ENCODE measurements at regions not wholly inside any gene's neighbourhood (a gene's known extent, or its start where the extent isn't known, plus 50 kb on each side); places are given as distances from the start of the nearest gene placed in this dataset.
A peak's percentile ranks its signal among the peaks of the same experiment; 100 is the strongest.
"Not testable (repeated sequence)": the region's sequence is repeated elsewhere in the genome, so short reads cannot be mapped to it uniquely, and the experiment has no call there.

DNA sequence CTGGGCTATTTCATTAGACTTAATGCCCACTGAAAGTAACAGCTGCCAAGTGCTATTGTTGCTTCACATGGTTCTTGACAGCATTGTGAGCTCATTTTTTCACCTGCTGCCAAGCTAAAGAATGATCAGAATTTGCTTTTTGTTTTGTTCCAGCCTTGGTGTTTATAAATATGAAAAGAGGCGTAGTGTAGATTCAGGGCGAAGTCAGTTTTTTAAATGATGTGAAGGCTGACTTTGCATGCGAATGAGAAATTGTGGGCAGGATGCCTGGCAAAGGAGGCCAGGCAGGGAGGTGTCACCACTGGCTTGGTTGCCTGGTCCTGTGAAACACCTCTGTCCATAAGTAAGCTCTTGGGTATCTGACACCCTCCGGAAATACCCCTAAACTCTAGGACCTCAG lies 93.3 kb upstream of the NAP1L1 start:
- no peak overlapping the region for H2BK12ac ChIP-seq (ENCODE audit: low read length)
- H3K4ac ChIP-seq (ENCODE audit: low read depth, low read length): no peak overlapping the region
- H3K4me1 ChIP-seq (ENCODE audit: control insufficient read depth in 1 of 2, insufficient read depth in 2 of 2, low read length in 2 of 2): no peaks in the 10 kb centered on the region
- no peak overlapping the region for H4K91ac ChIP-seq (ENCODE audit: low read depth, low read length)
- no peak overlapping the region for H3K9ac ChIP-seq (ENCODE audit: low read length)
- H4K12ac ChIP-seq (ENCODE audit: low read depth, low read length): no peak overlapping the region
- no peak overlapping the region for H3K4me2 ChIP-seq (ENCODE audit: low read length)
- H3K9me3 ChIP-seq (ENCODE audit: insufficient read depth, low read depth, low read length): no peaks in the 10 kb centered on the region
- H3K18ac ChIP-seq (ENCODE audit: low read length): no peak overlapping the region
- WGBS (ENCODE audit: extremely low coverage, insufficient coverage, insufficient read length): no CpG with 5 or more reads among the region's 4 CpGs
- H4K8ac ChIP-seq (ENCODE audit: low read depth, low read length): no peak overlapping the region
- H2BK120ac ChIP-seq (ENCODE audit: insufficient read depth, low read length, poor library complexity): no peak overlapping the region
- no peak overlapping the region for H3K4me3 ChIP-seq (ENCODE audit: low read depth, low read length)
- no peaks in the 10 kb centered on the region for H3K36me3 ChIP-seq (ENCODE audit: control insufficient read depth in 1 of 2, insufficient read depth in 2 of 2, low read length in 2 of 2)
- no peak overlapping the region for H2BK5ac ChIP-seq (ENCODE audit: low read depth, low read length, poor library complexity)
- no peak overlapping the region for H3K27ac ChIP-seq (ENCODE audit: low read depth, low read length)
- H3K23ac ChIP-seq (ENCODE audit: low read length): no peak overlapping the region
- DNase-seq: no peak
- H3K79me2 ChIP-seq (ENCODE audit: control insufficient read depth, insufficient read depth, low read length, poor library complexity): no peaks in the 10 kb centered on the region
- H2AFZ ChIP-seq (ENCODE audit: insufficient read depth, low read length, poor library complexity): no peak overlapping the region
- no peak overlapping the region for H3K14ac ChIP-seq (ENCODE audit: low read length)
- no peaks in the 10 kb centered on the region for H3K27me3 ChIP-seq (ENCODE audit: insufficient read depth, low read length)
- H2AK5ac ChIP-seq (ENCODE audit: low read length): no peak overlapping the region
- no peaks in the 10 kb centered on the region for H3K79me1 ChIP-seq (ENCODE audit: low read length)

DNA sequence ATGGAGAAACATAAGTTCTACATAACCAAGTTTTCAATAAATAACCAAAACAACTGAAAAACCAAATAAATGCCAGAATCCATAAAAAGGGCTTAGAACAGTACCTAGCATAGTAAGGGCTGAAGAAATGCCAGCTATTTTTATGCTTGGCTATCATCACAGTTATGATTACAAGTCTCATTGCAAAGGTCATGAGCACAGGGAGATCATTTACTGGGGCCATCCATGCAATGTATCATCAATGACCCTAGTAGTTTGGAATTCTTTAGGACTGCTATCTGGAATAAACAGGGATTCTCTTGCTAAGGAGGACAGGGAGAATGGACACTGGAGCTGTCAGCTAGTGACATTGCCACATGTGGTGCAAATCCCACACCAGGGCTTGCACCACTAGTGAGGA lies 92.5 kb upstream of the NAP1L1 start:
- H4K12ac ChIP-seq (ENCODE audit: low read depth, low read length): no peak overlapping the region
- H3K27me3 ChIP-seq (ENCODE audit: insufficient read depth, low read length): no peaks in the 10 kb centered on the region
- H3K27ac ChIP-seq (ENCODE audit: low read depth, low read length): no peak overlapping the region
- H3K79me2 ChIP-seq (ENCODE audit: control insufficient read depth, insufficient read depth, low read length, poor library complexity): no peaks in the 10 kb centered on the region
- H3K18ac ChIP-seq (ENCODE audit: low read length): no peak overlapping the region
- H4K91ac ChIP-seq (ENCODE audit: low read depth, low read length): no peak overlapping the region
- H3K14ac ChIP-seq (ENCODE audit: low read length): no peak overlapping the region
- H3K9ac ChIP-seq (ENCODE audit: low read length): peak overlapping the region; percentile 56
- no peak overlapping the region for H3K4me3 ChIP-seq (ENCODE audit: low read depth, low read length)
- H3K79me1 ChIP-seq (ENCODE audit: low read length): no peaks in the 10 kb centered on the region
- DNase-seq: no peak
- no peaks in the 10 kb centered on the region for H3K4me1 ChIP-seq (ENCODE audit: control insufficient read depth in 1 of 2, insufficient read depth in 2 of 2, low read length in 2 of 2)
- H3K36me3 ChIP-seq (ENCODE audit: control insufficient read depth in 1 of 2, insufficient read depth in 2 of 2, low read length in 2 of 2): no peaks in the 10 kb centered on the region
- H3K4me2 ChIP-seq (ENCODE audit: low read length): no peak overlapping the region
- H2BK120ac ChIP-seq (ENCODE audit: insufficient read depth, low read length, poor library complexity): no peak overlapping the region
- no peak overlapping the region for H2AK5ac ChIP-seq (ENCODE audit: low read length)
- no peak overlapping the region for H2BK12ac ChIP-seq (ENCODE audit: low read length)
- H2AFZ ChIP-seq (ENCODE audit: insufficient read depth, low read length, poor library complexity): no peak overlapping the region
- H4K8ac ChIP-seq (ENCODE audit: low read depth, low read length): no peak overlapping the region
- peak overlapping the region; percentile 99 for H3K23ac ChIP-seq (ENCODE audit: low read length)
- H2BK5ac ChIP-seq (ENCODE audit: low read depth, low read length, poor library complexity): no peak overlapping the region
- no peaks in the 10 kb centered on the region for H3K9me3 ChIP-seq (ENCODE audit: insufficient read depth, low read depth, low read length)
- H3K4ac ChIP-seq (ENCODE audit: low read depth, low read length): no peak overlapping the region

DNA sequence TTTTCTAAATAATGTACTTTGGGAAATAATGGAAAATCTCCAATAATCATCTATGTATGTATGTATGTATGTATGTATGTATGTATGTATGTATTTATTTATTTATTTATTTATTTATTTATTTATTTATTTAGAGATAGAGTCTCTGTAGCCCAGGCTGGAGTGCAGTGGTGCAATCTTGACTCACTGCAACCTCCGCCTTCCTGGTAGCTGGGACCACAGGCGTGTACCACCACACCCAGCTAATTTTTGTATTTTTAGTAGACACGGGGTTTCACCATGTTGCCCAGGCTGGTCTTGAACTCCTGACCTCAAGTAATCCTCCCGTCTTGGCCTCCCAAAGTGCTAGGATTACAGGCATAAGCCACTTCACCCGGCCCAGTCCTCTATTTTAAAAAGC lies 91.5 kb upstream of the NAP1L1 start:
- not testable (repeated sequence) for H3K14ac ChIP-seq (ENCODE audit: low read length); H3K9me3 ChIP-seq (ENCODE audit: insufficient read depth, low read depth, low read length); H3K4me2 ChIP-seq (ENCODE audit: low read length); H3K79me1 ChIP-seq (ENCODE audit: low read length); H2BK120ac ChIP-seq (ENCODE audit: insufficient read depth, low read length, poor library complexity); H3K4me3 ChIP-seq (ENCODE audit: low read depth, low read length); H2AK5ac ChIP-seq (ENCODE audit: low read length); H3K23ac ChIP-seq (ENCODE audit: low read length); H4K12ac ChIP-seq (ENCODE audit: low read depth, low read length); H2BK12ac ChIP-seq (ENCODE audit: low read length); H3K4me1 ChIP-seq (ENCODE audit: control insufficient read depth in 1 of 2, insufficient read depth in 2 of 2, low read length in 2 of 2); H3K18ac ChIP-seq (ENCODE audit: low read length); H3K36me3 ChIP-seq (ENCODE audit: control insufficient read depth in 1 of 2, insufficient read depth in 2 of 2, low read length in 2 of 2); H4K8ac ChIP-seq (ENCODE audit: low read depth, low read length); H2BK5ac ChIP-seq (ENCODE audit: low read depth, low read length, poor library complexity); H3K27ac ChIP-seq (ENCODE audit: low read depth, low read length); H3K27me3 ChIP-seq (ENCODE audit: insufficient read depth, low read length); H2AFZ ChIP-seq (ENCODE audit: insufficient read depth, low read length, poor library complexity); H4K91ac ChIP-seq (ENCODE audit: low read depth, low read length); H3K79me2 ChIP-seq (ENCODE audit: control insufficient read depth, insufficient read depth, low read length, poor library complexity); DNase-seq; H3K4ac ChIP-seq (ENCODE audit: low read depth, low read length); H3K9ac ChIP-seq (ENCODE audit: low read length)
- no CpG with 5 or more reads among the region's 5 CpGs for WGBS (ENCODE audit: extremely low coverage, insufficient coverage, insufficient read length)

DNA sequence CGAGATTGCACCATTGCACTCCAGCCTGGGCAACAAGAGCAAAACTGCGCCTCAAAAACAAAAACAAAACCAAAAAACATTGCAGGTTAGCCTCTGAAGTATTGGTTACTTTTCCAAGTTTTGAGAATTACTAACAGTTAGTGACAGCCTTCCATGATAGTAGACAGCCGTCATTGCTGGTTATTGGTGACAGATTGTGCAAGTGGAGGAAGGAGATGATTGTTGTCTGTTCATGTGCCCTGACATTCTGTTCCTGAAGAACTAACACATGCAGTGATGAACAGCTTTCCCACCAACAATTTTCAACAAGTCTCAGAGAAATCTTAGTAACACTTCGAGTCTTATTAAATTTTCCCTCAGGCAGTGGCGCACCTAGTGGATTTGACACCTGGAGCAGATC lies 89.3 kb upstream of the NAP1L1 start:
- DNase-seq: peak in 1 of 2 donors; percentile 5
- no peak overlapping the region for H2BK5ac ChIP-seq (ENCODE audit: low read depth, low read length, poor library complexity)
- H3K4me3 ChIP-seq (ENCODE audit: low read depth, low read length): no peak overlapping the region
- no peak overlapping the region for H3K27ac ChIP-seq (ENCODE audit: low read depth, low read length)
- H4K12ac ChIP-seq (ENCODE audit: low read depth, low read length): no peak overlapping the region
- no peaks in the 10 kb centered on the region for H3K4me1 ChIP-seq (ENCODE audit: control insufficient read depth in 1 of 2, insufficient read depth in 2 of 2, low read length in 2 of 2)
- H3K14ac ChIP-seq (ENCODE audit: low read length): no peak overlapping the region
- no peak overlapping the region for H2BK12ac ChIP-seq (ENCODE audit: low read length)
- no peak overlapping the region for H2BK120ac ChIP-seq (ENCODE audit: insufficient read depth, low read length, poor library complexity)
- H3K79me2 ChIP-seq (ENCODE audit: control insufficient read depth, insufficient read depth, low read length, poor library complexity): no peaks in the 10 kb centered on the region
- H4K91ac ChIP-seq (ENCODE audit: low read depth, low read length): no peak overlapping the region
- H3K9me3 ChIP-seq (ENCODE audit: insufficient read depth, low read depth, low read length): no peaks in the 10 kb centered on the region
- H3K18ac ChIP-seq (ENCODE audit: low read length): no peak overlapping the region
- H3K4me2 ChIP-seq (ENCODE audit: low read length): no peak overlapping the region
- no peak overlapping the region for H2AFZ ChIP-seq (ENCODE audit: insufficient read depth, low read length, poor library complexity)
- no peak overlapping the region for H2AK5ac ChIP-seq (ENCODE audit: low read length)
- no peaks in the 10 kb centered on the region for H3K27me3 ChIP-seq (ENCODE audit: insufficient read depth, low read length)
- H3K4ac ChIP-seq (ENCODE audit: low read depth, low read length): no peak overlapping the region
- WGBS (ENCODE audit: extremely low coverage, insufficient coverage, insufficient read length): no CpG with 5 or more reads among the region's 5 CpGs
- H3K36me3 ChIP-seq (ENCODE audit: control insufficient read depth in 1 of 2, insufficient read depth in 2 of 2, low read length in 2 of 2): no peaks in the 10 kb centered on the region
- H3K79me1 ChIP-seq (ENCODE audit: low read length): no peaks in the 10 kb centered on the region
- no peak overlapping the region for H3K9ac ChIP-seq (ENCODE audit: low read length)
- H4K8ac ChIP-seq (ENCODE audit: low read depth, low read length): no peak overlapping the region
- no peak overlapping the region for H3K23ac ChIP-seq (ENCODE audit: low read length)

All from trophoblast cell (in vitro differentiated cells and primary cell).